ENCODE measurements at regions not wholly inside any gene's neighbourhood (a gene's known extent, or its start where the extent isn't known, plus 50 kb on each side); places are given as distances from the start of the nearest gene placed in this dataset.

DNA sequence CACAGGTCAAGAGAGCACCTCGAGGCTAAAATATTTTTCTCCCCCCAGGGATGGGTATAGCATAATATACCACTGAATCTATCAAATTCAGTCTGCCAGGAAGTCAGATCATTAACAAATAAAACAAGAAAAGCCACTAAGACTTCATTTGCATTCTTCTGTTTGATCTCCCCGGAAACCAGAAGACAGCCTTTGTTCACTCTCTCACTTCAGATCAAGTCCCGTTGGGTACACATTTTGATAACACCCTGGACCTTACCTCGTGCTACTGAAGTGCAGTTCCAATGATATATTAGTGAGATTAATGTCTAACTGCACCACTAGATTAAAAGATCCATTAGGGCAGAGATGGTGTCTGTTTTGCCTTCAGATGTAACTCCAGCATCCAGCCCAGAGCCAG, 157.7 kb upstream of the B3GAT2 start:
- TF ChIP-seq, protein P1, sequence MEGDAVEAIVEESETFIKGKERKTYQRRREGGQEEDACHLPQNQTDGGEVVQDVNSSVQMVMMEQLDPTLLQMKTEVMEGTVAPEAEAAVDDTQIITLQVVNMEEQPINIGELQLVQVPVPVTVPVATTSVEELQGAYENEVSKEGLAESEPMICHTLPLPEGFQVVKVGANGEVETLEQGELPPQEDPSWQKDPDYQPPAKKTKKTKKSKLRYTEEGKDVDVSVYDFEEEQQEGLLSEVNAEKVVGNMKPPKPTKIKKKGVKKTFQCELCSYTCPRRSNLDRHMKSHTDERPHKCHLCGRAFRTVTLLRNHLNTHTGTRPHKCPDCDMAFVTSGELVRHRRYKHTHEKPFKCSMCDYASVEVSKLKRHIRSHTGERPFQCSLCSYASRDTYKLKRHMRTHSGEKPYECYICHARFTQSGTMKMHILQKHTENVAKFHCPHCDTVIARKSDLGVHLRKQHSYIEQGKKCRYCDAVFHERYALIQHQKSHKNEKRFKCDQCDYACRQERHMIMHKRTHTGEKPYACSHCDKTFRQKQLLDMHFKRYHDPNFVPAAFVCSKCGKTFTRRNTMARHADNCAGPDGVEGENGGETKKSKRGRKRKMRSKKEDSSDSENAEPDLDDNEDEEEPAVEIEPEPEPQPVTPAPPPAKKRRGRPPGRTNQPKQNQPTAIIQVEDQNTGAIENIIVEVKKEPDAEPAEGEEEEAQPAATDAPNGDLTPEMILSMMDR (IDR thresholded peaks at IDR 0.05; ENCODE audit: low read depth, low read length, poor library complexity, severe bottlenecking), result no peak
- no peak for TF ChIP-seq EZH2phosphoT487 (IDR thresholded peaks at IDR 0.05; ENCODE audit: borderline replicate concordance, low read length)
